Erythroblast (primary cell): ENCODE measurements at regions not wholly inside any gene's neighbourhood (a gene's known extent, or its start where the extent isn't known, plus 50 kb on each side); places are given as distances from the start of the nearest gene placed in this dataset.
A peak's percentile ranks its signal among the peaks of the same experiment; 100 is the strongest.

Source experiments
- DNase-seq, 2 experiments: peaks; one replicate each; lab custom pipeline; 2025; lab: John Stamatoyannopoulos, UW
- GATA1 ChIP-seq: IDR thresholded peaks from 2 replicates; pipeline ENCODE4 v1.6.1; 2011; ENCODE audit warnings: low read depth, mild to moderate bottlenecking, control low read depth, low read length, moderate library complexity
- POLR2A ChIP-seq: IDR thresholded peaks from 2 replicates; pipeline ENCODE4 v1.6.1; 2011; ENCODE audit warnings: mild to moderate bottlenecking, low read length

GRCh38 chr1:232471250-232471649, 158.7 kb downstream of the SIPA1L2 start:
- no peak for TF ChIP-seq POLR2A
- TF ChIP-seq GATA1 = no peak
- no peak for DNase-seq

- TF ChIP-seq POLR2A (no peak), GATA1 (no peak)
- no peak for DNase-seq
Measured at GRCh38 chr1:232470711-232471110, 159.2 kb downstream of the SIPA1L2 start.

GRCh38 chr1:232468249-232468648, 161.7 kb downstream of the SIPA1L2 start:
- no peak for TF ChIP-seq GATA1
- TF ChIP-seq POLR2A = no peak
- no peak for DNase-seq

- TF ChIP-seq GATA1 (no peak), POLR2A (no peak)
- no peak for DNase-seq
Measured at GRCh38 chr1:232467073-232467760, 162.7 kb downstream of the SIPA1L2 start.

- no peak for TF ChIP-seq POLR2A
- no peak for DNase-seq
Measured at GRCh38 chr1:232464325-232464724, 165.6 kb downstream of the SIPA1L2 start.

GRCh38 chr1:232463225-232463624, 166.7 kb downstream of the SIPA1L2 start:
- DNase-seq = no peak
- TF ChIP-seq POLR2A (no peak), GATA1 (no peak)

- DNase-seq = peak; percentile 9 to 18
- no peak for TF ChIP-seq POLR2A
- no peak for TF ChIP-seq GATA1
Measured at GRCh38 chr1:232462213-232462612, 167.7 kb downstream of the SIPA1L2 start.

- no peak for TF ChIP-seq POLR2A
- no peak for DNase-seq
Measured at GRCh38 chr1:232459826-232460225, 170.1 kb downstream of the SIPA1L2 start.

GRCh38 chr1:232459087-232459486, 170.8 kb downstream of the SIPA1L2 start:
- TF ChIP-seq POLR2A (no peak), GATA1 (no peak)
- no peak for DNase-seq

GRCh38 chr1:232457595-232457994, 172.3 kb downstream of the SIPA1L2 start:
- no peak for DNase-seq
- TF ChIP-seq GATA1 (no peak), POLR2A (no peak)

GRCh38 chr1:232456714-232457113, 173.2 kb downstream of the SIPA1L2 start:
- no peak for TF ChIP-seq POLR2A
- no peak for TF ChIP-seq GATA1
- no peak for DNase-seq

GRCh38 chr1:232454227-232454886, 175.6 kb downstream of the SIPA1L2 start:
- TF ChIP-seq GATA1 = no peak

GRCh38 chr1:232452736-232453440, 177.0 kb downstream of the SIPA1L2 start:
- TF ChIP-seq POLR2A = no peak
- no peak for TF ChIP-seq GATA1
- no peak for DNase-seq

More at GRCh38 chr1:232454227-232454886, 175.6 kb downstream of the SIPA1L2 start:
- DNase-seq = no peak

GRCh38 chr1:232452117-232452516, 177.8 kb downstream of the SIPA1L2 start:
- no peak for DNase-seq
- no peak for TF ChIP-seq GATA1
- no peak for TF ChIP-seq POLR2A

- TF ChIP-seq GATA1 = no peak
- no peak for TF ChIP-seq POLR2A
Measured at GRCh38 chr1:232451506-232451905, 178.4 kb downstream of the SIPA1L2 start.

More at GRCh38 chr1:232451506-232451905, 178.4 kb downstream of the SIPA1L2 start:
- no peak for DNase-seq
